ENCODE measurements at regions not wholly inside any gene's neighbourhood (a gene's known extent, or its start where the extent isn't known, plus 50 kb on each side); places are given as distances from the start of the nearest gene placed in this dataset.

DNA sequence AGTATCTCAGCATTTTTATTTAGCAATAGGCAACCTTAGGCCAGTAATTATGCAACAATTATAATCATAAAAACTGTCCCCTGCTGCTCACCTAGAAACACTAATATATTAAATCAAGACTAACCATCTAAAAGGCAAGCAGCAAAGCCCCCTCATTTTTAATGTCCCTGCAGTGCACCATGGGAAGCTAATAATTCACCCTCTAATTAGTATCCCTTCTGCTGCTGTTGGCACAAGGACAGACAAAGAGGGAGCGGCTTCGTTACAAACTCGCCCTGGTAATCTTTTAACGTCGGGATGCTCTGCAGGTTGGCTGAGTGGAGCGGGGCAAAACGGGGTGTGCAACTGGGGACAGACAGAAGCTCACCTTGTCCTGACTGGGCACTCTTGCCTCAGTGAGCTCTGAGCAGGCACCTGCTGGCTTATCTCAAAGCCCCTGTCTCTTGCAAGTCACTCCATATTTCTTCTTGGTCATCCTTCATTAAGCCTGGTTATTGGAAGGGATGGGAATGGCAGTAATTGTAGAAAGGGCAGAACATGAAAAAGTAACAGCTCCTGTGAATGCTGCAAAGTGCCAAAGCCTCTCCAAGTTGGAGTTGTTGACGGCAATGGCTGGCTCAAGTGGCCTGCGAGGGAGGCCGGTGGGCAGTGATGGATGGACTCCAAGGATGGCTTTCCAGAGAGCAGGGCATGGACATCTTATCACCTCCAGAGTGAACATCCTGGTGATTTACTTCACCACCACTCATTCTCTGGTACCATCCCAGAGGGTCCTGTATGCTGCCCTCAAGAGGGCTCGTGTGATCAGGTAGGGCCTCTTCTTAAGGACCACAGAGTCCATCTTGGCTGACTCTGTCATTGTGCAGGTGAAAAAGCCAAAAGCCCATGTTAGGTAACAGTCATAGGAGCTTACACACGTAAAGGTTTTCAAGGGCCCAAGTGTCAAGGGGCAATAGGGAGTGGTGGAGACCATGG lies 219.6 kb upstream of the N4BP1 start:
- DNase-seq (ENCODE audit: low spot score), result no peak

DNA sequence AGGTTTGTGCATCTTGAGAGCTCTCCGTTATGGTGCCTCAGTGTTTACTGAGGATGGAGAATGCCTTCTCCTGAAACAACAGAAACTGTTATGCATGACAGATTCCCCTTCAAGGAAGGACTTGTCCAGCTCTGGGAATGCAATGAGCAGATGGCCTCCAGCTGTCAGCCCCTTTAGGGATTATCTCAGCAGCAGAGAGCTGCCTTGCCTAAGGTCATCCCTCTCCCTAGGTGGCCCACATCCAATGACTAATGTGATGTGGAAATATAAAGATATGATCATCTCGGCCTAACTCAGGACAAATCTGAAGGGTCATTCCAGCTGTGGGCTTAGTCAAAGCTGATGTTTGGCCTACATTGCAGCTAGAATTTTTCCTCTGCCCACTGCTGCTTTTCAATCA lies 214.3 kb upstream of the N4BP1 start:
- no peak for DNase-seq (ENCODE audit: low spot score)

DNA sequence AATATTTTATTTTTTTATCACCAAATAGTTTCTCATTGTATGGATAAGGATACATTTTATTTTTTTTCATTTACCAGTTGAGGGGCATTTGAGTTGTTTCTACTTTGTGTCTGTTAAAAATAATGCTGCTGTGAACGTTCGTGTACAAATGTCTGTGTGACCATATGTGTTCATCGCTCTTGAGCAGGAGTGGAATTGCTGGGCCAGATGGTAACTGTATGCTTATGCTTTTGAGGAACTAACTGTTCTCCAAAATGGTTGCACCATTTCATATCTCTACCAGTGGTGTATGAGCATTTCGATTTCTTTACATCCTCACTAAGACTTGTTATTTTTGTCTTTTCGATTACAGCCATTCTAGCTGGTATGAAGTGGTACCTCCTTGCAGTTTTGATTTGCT lies 212.5 kb upstream of the N4BP1 start:
- DNase-seq (ENCODE audit: low spot score), result no peak

DNA sequence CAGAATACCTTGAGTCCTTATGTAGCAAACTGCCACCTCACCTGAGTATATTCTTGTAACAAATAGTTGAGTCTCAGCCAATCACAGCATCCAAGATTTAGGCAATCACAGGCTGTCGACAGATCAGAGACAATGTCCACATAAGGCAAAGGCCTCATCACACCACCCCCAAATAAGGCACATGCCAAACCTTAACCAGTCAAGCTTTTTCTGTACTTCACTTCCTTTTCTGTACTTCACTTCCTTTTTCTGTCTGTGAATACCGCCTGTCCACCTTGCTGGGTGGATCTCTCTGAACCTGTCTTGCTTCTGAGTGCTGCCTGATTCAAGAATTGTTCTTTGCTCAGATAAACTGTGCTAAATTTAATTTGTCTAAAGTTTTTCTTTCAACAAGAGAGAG lies 210.4 kb upstream of the N4BP1 start:
- DNase-seq (ENCODE audit: low spot score), result no peak

DNA sequence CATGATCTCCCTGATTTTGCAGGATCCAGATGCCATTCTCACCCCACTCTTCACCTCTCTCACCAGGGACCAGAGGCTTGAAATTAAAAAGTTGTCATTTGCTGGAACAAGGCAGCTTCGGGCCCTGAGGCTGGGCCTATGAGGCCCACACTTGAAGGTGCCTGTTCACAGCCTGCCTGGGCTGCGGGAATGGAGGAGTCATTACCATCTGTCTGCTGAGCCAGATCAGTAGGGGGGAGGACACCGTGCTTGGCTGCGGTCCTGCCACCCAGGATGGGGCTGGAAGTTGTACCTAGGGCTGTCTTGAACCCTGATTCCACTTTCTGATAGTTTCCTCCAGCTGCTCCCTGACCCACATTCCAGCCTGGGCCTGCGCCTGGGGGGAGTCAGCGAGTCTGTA lies 208.3 kb upstream of the N4BP1 start:
- no peak for DNase-seq (ENCODE audit: low spot score)

DNA sequence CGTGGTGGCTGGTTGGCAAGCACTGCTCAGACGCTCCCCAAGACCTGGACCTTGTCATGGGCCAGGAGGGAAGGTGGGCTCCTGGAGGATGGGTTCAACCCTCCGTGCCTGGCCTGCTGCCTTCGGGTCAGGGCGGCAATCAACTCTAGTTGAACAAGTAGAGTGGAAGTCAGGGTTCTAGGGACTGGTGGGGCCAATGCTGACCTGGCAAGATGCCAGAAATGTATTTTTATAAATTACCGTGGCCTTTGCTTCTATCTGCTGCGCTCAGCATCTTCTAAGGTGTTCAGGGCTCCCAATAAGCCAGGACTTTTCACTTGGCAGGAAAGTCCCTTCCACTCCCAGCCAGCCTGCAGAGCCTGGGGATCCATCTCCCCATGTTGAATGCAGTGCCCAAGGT lies 207.1 kb upstream of the N4BP1 start:
- no peak for DNase-seq (ENCODE audit: low spot score)

DNA sequence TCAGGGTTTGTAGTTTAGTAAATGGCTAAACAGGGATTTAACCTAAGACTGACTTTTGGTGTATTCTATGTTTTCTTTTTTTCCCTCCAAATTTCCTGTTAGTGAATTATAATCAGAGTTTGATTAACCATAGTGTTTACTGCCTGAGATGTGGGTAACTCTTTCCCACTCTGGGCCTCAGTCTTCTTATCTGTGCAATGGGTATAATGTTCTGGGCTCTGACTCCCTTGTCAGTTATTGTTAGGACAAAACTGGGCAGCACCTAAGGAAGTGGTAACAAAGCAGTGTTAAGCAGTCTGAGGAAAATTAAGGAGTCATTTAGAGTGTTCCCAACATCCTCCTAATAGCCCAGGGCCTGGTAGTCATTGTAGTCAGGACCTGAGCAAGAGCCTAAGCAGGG lies 206.4 kb upstream of the N4BP1 start:
- no peak for DNase-seq (ENCODE audit: low spot score)

DNA sequence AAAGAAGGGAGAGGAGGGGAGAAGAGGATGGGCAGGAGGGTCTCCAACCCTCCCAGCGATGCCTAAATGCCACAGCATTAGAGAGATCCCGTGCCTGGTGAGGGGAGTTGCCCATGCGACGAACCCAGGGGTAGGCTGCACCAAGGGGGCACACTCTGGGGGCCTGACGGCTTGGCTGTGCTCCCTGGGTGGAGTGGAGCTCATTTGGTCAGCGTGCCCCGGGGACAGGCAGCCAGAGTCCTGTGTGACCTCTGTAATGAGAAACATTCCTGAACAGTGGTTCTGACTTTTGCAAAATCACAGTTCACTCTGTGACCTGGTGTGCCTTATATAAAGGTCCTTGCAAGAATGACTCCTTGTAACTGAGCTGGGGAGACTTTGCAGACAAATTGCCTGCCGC lies 205.0 kb upstream of the N4BP1 start:
- DNase-seq (ENCODE audit: low spot score), result no peak

DNA sequence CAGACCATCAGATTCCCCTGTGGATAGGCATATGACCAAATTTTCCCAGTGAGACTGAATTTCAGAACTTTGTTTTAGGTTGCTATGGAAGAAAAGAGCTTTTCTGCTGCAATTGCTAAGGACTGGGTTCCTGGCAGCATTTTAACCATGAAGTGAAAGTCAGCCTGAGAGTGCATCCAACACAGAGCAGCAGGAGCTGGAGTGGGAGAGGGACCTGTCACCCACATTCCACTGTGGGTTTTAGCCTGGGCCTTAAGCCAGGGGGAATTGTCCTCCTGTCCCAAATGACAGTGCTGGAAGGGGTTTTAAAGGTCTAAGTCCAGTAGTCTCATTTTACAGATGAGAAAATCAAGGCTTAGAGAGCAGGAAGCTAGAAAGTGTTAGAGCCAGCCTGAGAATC lies 203.5 kb upstream of the N4BP1 start:
- DNase-seq (ENCODE audit: low spot score), result no peak

DNA sequence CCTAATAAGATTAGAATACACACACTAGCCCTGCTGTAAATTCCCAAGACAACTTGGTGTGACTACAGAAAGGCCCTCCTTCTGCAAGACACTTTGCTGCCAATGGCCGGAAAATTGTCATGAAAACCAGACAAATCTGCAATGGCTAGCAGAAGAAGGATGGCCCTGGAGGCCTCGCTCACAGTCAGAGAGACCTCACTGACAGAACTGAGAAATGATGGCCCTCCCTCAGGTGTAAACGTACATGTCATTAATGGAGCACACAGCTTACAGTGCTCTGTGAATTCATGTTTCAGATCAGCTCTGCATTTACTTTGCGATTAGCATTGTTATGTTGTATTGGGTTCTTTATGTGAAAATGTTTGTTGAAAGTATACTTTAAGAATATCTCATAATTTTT lies 202.9 kb upstream of the N4BP1 start:
- DNase-seq (ENCODE audit: low spot score), result no peak

DNA sequence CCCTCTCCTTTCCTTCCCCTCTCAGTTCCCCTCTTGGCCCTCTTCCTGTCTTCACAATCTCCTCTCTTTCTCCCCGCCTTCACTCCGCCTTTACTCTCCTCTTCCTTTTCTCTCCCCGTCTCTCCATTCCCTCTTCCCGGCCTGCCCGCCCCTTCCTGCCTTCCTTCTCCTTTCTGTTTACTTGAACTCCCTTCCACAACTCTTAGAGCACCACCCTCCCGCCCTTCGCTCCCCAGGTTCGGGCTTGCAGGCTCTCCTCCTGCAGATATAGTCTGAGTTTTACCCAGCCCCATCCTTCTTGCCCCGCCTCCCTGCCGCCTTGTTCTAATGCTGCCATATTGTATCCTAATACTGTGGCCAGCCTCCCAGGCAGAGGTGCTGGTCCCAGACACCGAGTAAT lies 201.5 kb upstream of the N4BP1 start:
- no peak for DNase-seq (ENCODE audit: low spot score)

DNA sequence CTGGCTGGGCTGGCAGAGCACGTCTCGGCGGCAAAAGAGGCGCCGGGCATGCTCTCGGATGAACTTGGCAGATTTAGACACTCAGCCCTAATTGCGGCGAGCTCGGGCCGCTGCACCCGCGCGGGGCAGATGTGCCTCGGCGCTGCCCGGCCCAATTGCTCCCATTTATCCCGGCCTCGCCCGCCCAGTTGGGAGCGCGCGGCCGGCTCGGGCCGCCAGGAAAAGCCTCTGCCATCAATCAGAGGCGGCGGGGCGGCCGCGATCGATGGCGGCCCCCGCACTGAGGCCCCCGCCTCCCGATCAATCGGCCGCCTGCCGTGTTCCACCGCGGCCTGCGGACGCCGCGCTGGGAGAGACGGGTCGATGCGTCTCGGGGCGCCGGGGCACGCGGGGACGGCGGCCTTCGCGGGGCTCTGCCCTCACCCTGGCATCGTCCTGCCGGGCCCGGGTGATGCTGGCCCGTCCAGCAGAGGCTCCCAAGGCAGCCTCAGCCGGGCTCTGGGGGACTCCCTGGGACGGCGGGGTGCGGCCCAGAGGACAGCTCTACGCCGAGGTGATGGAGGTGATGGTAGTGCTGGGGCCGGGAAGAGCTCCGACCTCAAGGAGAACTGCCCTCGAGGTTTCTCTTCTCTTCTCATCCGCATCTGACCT lies 200.9 kb upstream of the N4BP1 start:
- no peak for DNase-seq (ENCODE audit: low spot score)

DNA sequence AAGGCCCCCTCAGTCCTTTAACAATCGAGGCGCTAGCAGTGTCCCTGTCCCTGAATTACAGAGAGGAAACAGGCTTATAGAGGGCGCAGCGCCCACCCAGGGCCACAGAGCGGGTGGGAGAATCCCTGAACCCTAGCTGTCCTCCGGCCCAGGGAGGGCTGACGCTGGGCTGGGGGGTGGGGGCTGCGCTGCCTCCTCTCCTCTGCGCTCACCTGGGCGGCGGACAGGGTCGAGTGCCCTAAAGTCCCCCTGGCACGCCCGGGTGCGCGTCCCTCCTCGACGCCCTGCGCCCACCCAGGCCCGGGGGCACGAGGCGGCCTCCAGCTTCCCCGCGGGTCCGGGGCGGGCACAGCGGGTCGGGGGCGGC lies 200.4 kb upstream of the N4BP1 start:
- DNase-seq (ENCODE audit: low spot score), result no peak

DNA sequence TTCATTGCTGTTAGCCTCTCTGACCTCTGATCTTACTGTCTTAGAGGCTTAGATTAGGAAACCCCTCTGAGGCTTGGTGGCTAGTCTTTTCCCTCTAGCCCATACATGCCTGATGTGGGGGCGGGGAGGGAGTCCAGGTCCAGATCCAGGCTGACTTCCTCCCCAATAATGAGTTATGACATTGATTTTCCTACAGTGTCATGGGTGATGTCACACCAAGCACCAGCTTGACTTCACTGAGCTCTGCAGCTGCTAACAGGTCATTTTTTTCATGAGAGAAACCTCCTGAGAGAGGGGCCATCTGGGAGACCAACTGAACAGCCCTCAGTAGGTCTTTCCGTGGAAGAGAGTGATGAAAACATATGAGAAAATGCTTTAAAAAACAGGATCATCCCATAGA lies 180.2 kb upstream of the N4BP1 start:
- no peak for DNase-seq (ENCODE audit: low spot score)

DNA sequence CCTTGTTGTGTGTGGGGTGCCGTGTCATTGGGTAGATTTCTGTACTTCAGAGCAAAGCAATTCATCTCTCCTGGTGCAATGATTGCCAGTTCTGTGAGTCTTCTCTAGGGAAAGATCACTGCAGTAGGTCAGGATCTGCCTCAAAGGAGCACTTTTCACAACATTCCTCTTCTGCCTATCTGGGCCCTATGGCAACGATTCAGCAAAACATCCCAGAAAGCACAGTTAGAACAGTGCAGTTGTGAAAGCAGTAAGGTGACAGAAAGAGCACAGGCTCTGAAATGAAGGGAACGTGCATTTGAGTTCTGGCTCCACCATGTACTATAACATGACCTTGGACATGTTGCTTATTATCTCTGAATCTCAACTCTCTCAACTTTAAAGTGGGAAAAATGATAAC lies 178.5 kb upstream of the N4BP1 start:
- no peak for DNase-seq (ENCODE audit: low spot score)

DNA sequence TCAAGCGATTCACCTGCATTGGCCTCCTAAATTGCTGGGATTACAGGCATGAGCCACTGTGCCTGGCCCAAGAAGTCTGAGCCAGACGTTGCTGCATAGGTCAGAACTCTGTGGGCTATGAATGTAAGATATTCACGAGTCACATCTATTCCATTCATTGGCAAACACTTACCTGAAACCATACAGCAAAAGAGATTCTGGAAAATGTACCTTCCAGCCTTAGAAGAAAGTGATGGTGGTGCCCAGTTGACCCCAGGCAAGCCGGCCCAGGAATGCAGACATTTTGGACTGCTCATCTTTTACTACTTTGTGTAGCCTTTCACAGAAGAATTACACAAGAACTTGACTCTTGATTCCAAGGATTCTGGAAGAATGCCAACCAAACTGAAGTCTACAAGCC lies 135.6 kb upstream of the N4BP1 start:
- DNase-seq (ENCODE audit: low spot score), result no peak

DNA sequence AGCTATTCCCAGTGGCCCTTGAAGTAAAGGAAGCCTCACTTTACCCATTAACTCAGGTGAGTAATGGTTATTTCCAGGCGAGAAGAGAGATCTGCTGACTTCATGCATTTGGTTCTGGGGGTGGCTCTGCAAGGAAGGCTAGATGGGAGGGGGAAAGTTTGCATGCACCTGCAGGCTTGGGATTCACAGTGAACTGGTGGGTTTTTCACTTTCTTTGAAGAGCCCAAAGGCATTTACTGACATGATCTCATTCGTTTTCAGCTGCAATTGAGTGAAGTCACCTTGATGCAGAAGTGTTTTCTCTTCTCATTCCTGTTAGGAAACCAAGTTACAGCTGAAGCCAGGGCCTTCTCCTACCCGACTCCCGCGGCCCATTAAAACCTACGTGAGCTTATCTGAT lies 131.0 kb upstream of the N4BP1 start:
- DNase-seq (ENCODE audit: low spot score), result no peak

DNA sequence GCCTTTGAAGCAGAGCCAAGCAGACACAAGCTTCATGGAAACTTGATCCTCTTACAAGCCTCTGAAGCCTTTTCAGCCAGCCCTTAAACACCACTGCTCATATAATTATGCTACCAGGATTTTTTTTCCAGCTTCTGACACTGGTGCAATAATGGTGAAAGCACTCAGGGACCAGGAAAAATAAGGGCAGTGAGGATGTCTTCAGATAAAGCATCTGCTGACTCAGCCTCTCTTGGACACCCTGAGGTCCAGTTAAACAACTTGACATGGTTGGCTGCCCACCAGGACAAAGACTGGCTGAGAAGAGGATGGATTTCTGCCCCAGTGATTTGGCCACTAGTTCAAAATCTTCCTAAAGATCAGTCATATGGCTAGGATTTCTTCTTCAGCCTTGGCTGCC lies 124.2 kb upstream of the N4BP1 start:
- no peak for DNase-seq (ENCODE audit: low spot score)

DNA sequence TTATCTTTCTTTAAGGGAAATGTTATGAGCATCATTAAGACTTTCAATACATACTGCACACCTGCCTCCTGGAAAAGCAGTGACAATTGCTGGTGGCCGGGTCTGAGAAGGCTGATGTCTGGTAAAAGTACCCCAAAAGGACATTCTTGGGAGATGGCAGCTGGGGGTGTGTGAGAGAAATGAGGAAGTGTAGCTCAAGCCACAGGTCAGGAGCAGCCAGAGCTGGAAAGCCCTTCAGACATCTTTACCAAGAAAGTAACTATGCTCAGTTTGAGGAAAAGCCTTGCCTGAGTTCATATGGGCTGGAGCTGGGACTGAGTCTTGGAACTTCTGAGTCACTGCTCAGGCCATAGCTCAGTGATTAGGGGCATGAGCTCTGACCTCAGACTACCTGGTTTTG lies 94.7 kb upstream of the N4BP1 start:
- DNase-seq (ENCODE audit: low spot score), result no peak

DNA sequence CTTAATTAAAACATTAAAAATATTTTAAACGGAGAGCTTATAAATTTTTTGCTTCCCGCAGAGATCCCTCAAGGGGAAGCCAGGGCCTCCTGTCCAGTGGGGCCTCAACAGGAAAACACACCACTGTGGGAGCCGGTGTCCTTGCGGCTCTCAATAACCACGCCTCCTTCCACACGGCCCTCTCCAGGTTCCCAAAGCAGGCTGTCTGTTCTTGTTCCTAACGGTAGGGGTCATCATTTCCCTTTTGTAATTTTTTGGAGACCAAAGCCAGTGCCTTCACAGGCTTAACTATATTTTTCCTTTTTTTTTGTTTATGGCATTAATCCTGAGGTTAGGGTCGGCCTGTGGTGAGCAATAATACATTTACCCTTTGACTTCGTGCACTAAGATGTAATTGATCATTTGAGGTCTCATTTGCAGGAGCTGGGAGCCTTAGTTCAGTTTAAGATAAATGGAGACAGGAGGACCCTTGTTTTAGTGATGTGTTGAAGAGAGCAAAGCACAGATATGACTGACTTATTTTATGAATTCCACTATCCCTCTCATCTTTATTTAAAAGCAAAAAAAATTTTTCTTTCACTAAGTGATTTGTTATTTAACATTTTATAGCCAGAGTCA lies 77.5 kb upstream of the N4BP1 start:
- DNase-seq (ENCODE audit: low spot score), result peak; percentile 56

DNA sequence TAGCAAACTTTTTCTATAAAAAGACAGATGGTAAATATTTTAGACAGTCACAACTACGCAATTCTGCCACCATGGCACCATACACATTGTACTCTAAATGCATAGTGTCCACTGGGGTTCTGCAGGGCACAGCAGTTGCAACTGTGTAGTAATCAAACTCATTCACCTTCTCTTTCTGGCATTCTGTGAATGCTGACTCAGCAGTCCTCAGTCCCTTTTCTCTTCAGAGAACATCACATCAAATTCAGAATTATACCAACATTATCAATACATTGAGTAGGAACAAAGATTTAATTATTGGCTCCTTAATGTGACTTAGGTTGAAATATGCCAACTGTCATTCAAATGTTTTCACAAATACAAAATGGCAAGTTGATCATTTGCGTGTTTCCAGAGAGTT lies 74.2 kb upstream of the N4BP1 start:
- no peak for DNase-seq (ENCODE audit: low spot score)

DNA sequence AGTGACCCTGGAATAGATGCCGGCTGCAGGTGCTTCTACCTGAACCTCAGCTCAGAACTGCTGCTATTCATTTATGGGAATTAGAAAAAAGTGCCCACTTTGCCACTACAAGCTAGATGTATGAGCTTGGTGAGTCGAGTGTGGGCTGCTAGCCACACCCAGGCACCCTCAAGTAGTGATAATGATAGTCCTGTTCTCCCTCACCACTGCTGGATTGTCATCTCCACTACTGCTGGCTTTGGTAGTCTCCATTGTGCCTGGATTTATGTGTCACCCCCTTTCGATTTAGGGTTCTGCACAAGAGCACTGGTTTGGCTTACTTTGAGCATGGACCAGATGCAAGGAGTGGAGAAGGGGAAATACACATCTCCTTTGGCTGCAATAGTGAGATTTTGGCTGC lies 73.0 kb upstream of the N4BP1 start:
- DNase-seq (ENCODE audit: low spot score), result no peak

DNA sequence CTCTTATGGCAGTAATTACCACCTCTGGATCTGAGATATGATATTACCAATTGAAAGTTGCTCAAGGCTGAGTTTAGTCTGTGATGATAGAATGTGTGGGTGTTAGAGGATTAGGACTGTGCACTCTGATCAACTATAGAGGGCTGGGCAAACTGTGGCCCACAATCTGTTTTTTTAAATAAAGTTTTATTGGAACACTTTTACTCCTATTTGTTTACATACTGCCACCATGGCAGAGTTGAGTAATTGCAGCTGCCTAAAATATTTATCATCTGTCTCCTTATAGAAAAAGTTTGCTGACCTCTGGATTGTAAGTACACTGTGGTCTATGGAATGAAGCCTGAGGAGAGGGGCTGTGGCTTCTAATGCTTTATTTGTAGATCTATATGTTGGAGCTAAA lies 71.5 kb upstream of the N4BP1 start:
- no peak for DNase-seq (ENCODE audit: low spot score)
